ENCODE measurements at regions not wholly inside any gene's neighbourhood (a gene's known extent, or its start where the extent isn't known, plus 50 kb on each side); places are given as distances from the start of the nearest gene placed in this dataset.

DNA sequence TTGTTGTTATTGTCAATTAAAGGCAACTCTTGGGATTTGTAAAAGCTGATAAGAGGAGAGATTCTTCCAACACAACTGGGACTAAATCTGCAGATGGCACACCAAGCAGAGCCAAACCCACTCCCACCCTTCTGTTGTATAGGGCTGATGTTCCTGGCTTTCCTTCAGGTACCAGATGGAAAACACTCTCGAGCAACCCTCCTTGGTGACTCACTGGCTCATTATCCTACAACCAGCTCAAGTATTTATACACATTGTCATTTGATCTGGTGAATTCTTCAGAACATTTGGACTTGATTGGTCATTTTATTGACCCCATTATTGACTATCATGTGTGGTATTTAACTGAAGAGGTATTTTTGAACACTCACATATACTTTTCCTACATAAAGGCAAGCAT is 190.3 kb upstream of the PCSK2 start:
- TF ChIP-seq, protein P1, sequence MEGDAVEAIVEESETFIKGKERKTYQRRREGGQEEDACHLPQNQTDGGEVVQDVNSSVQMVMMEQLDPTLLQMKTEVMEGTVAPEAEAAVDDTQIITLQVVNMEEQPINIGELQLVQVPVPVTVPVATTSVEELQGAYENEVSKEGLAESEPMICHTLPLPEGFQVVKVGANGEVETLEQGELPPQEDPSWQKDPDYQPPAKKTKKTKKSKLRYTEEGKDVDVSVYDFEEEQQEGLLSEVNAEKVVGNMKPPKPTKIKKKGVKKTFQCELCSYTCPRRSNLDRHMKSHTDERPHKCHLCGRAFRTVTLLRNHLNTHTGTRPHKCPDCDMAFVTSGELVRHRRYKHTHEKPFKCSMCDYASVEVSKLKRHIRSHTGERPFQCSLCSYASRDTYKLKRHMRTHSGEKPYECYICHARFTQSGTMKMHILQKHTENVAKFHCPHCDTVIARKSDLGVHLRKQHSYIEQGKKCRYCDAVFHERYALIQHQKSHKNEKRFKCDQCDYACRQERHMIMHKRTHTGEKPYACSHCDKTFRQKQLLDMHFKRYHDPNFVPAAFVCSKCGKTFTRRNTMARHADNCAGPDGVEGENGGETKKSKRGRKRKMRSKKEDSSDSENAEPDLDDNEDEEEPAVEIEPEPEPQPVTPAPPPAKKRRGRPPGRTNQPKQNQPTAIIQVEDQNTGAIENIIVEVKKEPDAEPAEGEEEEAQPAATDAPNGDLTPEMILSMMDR (conservative IDR thresholded peaks at IDR 0.05; ENCODE audit: low read depth, low read length): no peak
- no peak for TF ChIP-seq EZH2 (IDR thresholded peaks at IDR 0.05; ENCODE audit: borderline replicate concordance, low read depth, low read length, poor library complexity, severe bottlenecking)
